Left lung (tissue), 4 donors: ENCODE measurements at regions not wholly inside any gene's neighbourhood (a gene's known extent, or its start where the extent isn't known, plus 50 kb on each side); places are given as distances from the start of the nearest gene placed in this dataset.

ENCODE experiments used
- ATAC-seq: fragments of 200-7000 bp; cut with Tn5 transposase; one replicate; pipeline ENCODE4 v1.9.1; 2020; ENCODE audit warnings: moderate library complexity
- DNase-seq, 4 donors: peaks; one replicate each; pipeline ENCODE4 v3.0.0-alpha.2; 2013 to 2020
- H3K27ac ChIP-seq, 2 donors: fragments of 200-600 bp; sonication (generic) in 1 of 2; one replicate each; pipeline versions ENCODE4 v1.5.0 to v1.8.0; 2020 to 2021
- H3K27me3 ChIP-seq, 2 donors: fragments of 200-600 bp; sonication (generic) in 1 of 2; one replicate each; pipeline versions ENCODE4 v1.5.0 to v1.8.0; 2020 to 2021
- H3K36me3 ChIP-seq, 2 donors: fragments of 200-600 bp; sonication (generic) in 1 of 2; one replicate each; pipeline versions ENCODE4 v1.5.0 to v1.8.0; 2020 to 2021
- H3K4me1 ChIP-seq, 2 donors: fragments of 200-600 bp; one replicate each; pipeline ENCODE4 v1.8.0; 2021
- H3K4me3 ChIP-seq, 2 donors: fragments of 200-600 bp; sonication (generic) in 1 of 2; one replicate each; pipeline versions ENCODE4 v1.5.0 to v1.8.0; 2020 to 2021; ENCODE audit warnings: mild to moderate bottlenecking in 1 of 2
- H3K9me3 ChIP-seq, 2 donors: fragments of 200-600 bp; sonication (generic) in 1 of 2; one replicate each; pipeline versions ENCODE4 v1.5.0 to v1.8.0; 2020 to 2021
- intact Hi-C, 2 donors: fragments of 100-400 bp; cut with DNase I; formaldehyde crosslinking; loops; one replicate each; pipeline versions ENCODE4 v1.11.2 to v1.14.2; 2022
- TF ChIP-seq, protein P1 (sequence below), 2 donors: fragments of 200-600 bp; sonication (generic) in 1 of 2; IDR thresholded peaks; one replicate each; pipeline versions ENCODE4 v1.5.0 to v1.8.0; 2021; ENCODE audit warnings: antibody characterized with exemption in 2 of 2
- donor health status: DM: no; HTN: yes; CAD: no.
- donor health status: DM: no; HTN: no; CAD: no.

DNA sequence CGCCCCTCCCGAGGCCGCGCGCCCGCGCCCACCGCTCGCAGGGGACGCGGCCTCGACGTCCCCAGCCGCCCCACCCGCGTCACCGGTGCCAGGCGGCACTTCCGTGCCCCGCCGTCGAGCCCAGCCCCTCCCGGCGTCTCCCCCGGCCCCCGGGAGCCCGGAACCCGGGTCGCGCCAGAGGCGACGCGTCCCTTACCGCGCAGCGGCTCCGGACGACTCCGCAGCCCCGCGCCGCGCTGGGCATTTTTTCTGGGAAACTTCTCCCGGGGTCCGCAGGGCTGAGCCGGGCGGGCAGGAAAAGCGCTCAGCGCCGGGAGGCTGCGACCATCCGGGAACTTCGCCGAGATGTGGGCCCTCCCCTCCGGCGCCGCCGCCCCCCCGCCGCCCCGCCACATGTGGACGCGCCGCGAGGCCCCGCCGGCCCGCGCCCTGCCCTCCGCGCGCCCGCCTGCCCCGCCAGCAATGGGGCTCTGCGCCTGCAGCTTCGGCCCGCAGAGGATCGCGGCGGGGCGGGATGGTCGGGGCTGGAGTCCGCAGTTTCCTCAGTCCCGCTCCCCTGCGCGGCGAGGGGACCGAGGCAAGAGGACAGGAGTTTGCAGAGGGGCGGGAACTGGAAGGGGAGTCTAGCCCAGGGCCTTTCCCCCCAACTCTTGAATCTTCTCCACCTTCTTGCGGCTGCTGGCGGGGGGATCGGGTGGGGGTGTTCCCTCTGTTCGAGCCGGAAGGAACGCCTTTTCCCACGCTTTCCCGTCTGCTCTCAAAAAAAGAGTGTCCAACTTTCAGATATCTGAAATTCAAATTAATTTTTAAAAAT, 81.5 kb downstream of the CHRNA1 start:
- H3K4me3 ChIP-seq: peak overlapping the region; percentile 86 to 90
- DNase-seq (peak; percentile 54 to 90 (median 66)), ATAC-seq (peak; percentile 86)
- H3K4me1 ChIP-seq: peaks cover 0 to 33% of the 10 kb centered on the region in 2 donors
- no peaks in the 10 kb centered on the region for H3K9me3 ChIP-seq
- no peaks in the 10 kb centered on the region for H3K36me3 ChIP-seq
- peak overlapping the region; percentile 79 to 83 for H3K27ac ChIP-seq
- intact Hi-C loops: loop anchor here in 1 of 2 donors (10.0 kb wide), 1 partner anchor 78 kb away; no protein-coding TSS in a partner anchor
- TF ChIP-seq, protein P1, sequence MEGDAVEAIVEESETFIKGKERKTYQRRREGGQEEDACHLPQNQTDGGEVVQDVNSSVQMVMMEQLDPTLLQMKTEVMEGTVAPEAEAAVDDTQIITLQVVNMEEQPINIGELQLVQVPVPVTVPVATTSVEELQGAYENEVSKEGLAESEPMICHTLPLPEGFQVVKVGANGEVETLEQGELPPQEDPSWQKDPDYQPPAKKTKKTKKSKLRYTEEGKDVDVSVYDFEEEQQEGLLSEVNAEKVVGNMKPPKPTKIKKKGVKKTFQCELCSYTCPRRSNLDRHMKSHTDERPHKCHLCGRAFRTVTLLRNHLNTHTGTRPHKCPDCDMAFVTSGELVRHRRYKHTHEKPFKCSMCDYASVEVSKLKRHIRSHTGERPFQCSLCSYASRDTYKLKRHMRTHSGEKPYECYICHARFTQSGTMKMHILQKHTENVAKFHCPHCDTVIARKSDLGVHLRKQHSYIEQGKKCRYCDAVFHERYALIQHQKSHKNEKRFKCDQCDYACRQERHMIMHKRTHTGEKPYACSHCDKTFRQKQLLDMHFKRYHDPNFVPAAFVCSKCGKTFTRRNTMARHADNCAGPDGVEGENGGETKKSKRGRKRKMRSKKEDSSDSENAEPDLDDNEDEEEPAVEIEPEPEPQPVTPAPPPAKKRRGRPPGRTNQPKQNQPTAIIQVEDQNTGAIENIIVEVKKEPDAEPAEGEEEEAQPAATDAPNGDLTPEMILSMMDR (IDR thresholded peaks at IDR 0.05): no peak
- H3K27me3 ChIP-seq: no peaks in the 10 kb centered on the region

DNA sequence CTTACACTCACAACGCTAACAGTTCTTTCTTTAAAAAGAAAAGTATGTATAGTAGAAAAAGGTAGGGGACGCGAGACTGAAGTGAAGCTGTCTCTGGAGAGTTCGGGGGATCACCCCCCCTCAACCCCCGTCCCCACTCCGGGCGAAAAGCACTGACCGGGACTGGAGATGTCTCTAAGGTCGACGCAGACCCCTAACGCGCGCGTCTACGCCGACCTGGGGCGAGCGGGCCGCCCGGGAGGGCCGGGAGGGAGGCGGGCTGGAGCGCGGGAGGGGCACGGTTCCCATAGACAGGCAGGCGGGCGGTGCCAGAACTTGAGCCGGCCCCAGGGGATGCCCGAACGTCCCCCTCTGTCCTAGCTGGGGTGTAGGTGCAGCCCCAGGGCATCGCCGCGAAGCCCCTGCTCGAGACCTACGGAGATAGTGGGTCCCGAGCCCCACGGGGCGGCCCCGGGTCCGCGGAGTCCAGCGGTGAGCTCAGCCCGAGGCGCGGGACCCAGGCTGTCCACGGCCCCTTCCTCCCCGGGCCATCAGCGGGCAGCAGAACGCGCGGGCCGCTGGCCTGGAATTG, 82.2 kb downstream of the CHRNA1 start:
- ATAC-seq (peak; percentile 67), DNase-seq (peak; percentile 33 to 90 (median 44))
- Histone ChIP-seq H3K27me3 (no peaks in the 10 kb centered on the region), H3K9me3 (no peaks in the 10 kb centered on the region), H3K36me3 (no peaks in the 10 kb centered on the region), H3K4me3 (peak overlapping the region; percentile 86 to 90), H3K27ac (peak overlapping the region; percentile 79 to 83), H3K4me1 (peaks cover 0 to 33% of the 10 kb centered on the region in 2 donors)
- TF ChIP-seq, protein P1 (IDR thresholded peaks at IDR 0.05): no peak
- intact Hi-C loops: loop anchor here in 1 of 2 donors (10.0 kb wide), 1 partner anchor 77 kb away; no protein-coding TSS in a partner anchor

DNA sequence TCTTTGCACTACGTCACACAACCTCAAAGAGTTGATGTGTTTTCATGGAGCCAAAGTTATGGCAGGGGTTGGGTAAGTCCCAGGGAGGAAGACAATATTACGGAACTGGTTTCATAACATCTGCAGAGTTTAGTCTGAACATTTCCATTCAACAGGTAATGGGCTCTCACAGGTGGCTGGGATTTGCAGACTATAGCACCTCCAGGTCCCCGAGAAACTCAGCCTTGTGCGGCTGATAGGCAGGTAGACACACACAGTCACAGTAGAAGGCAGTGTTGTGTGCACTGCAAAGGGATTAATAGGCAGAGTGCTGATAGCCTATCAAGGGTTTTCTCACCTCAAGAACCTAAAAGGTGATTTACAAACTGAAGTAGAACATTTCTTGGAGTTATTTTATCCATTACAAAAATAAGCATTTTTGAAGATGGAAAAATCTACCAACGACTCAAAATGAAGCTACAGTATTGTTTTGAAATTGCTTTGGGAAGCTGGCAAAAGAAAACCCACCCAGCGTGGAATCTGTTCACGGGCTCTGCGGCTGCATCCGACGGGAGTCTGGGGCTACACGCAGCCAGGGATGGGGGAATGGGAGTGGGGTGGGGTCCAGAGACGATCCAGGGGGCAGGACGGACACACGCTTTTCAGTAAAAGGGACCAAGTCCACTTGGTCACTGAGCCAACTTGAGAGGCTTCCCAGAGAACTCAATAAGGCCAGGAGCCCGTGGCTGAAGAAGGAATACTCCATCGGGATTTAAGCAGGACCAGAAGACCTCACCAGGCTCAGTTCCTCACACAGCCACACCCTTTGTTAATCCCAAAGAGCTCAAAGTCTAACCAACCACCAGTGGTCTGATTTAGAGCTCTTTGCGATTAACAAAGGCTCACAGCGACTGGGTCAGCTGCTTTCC, 82.9 kb downstream of the CHRNA1 start:
- intact Hi-C loops: loop anchor here in 1 of 2 donors (10.0 kb wide), 1 partner anchor 77 kb away; no protein-coding TSS in a partner anchor
- peak; percentile 16 for ATAC-seq

DNA sequence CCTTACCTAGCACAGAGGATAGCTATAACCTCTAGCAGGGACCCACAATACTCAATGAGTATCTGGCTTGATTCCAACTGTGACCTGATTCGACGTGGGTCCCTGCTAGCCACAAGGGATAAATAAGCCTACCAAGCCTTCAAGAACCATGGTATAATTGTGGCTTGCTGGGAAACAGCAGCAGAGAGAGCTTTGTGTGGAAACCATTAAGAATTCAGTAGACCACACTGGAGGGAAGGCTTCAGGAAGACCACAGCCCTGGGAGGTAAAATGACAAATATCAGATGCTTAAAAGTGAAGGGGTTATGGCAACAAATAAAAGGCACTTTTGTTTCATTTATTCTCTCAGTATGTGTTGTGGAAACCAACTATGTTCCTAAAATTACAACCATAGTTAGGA, 82.6 kb upstream of the WIPF1 start:
- intact Hi-C loops: loop anchor here in 1 of 2 donors (10.0 kb wide), 1 partner anchor 75 kb away; no protein-coding TSS in a partner anchor
- H3K9me3 ChIP-seq: no peaks in the 10 kb centered on the region

More for the DNA sequence above, 82.9 kb downstream of the CHRNA1 start:
- H3K4me3 ChIP-seq: peak overlapping the region; percentile 86 to 90
- H3K27me3 ChIP-seq: no peaks in the 10 kb centered on the region
- peak in 2 of 4 donors; percentile 11 to 31 for DNase-seq
- no peaks in the 10 kb centered on the region for H3K36me3 ChIP-seq
- H3K9me3 ChIP-seq: no peaks in the 10 kb centered on the region
- peaks cover 0 to 33% of the 10 kb centered on the region in 2 donors for H3K4me1 ChIP-seq
- TF ChIP-seq, protein P1 (IDR thresholded peaks at IDR 0.05): no peak
- peak overlapping the region; percentile 79 to 83 for H3K27ac ChIP-seq

More for the DNA sequence above, 82.6 kb upstream of the WIPF1 start:
- peaks cover 0 to 33% of the 10 kb centered on the region in 2 donors for H3K4me1 ChIP-seq
- H3K27ac ChIP-seq: no peak overlapping the region
- H3K4me3 ChIP-seq: no peak overlapping the region
- H3K36me3 ChIP-seq: no peaks in the 10 kb centered on the region
- no peaks in the 10 kb centered on the region for H3K27me3 ChIP-seq
- TF ChIP-seq, protein P1 (IDR thresholded peaks at IDR 0.05): no peak
- ATAC-seq (no peak), DNase-seq (no peak)
